Superior temporal gyrus (tissue), 1 donor: ENCODE measurements at regions not wholly inside any gene's neighbourhood (a gene's known extent, or its start where the extent isn't known, plus 50 kb on each side); places are given as distances from the start of the nearest gene placed in this dataset.

Source experiments
- DNase-seq: peaks from one replicate; pipeline ENCODE4 v3.0.0-alpha.2; 2016; ENCODE audit errors: extremely low spot score

- DNase-seq: no peak
Measured at GRCh38 chr2:139836769-139837168, 1056.6 kb upstream of the NXPH2 start.

DNA sequence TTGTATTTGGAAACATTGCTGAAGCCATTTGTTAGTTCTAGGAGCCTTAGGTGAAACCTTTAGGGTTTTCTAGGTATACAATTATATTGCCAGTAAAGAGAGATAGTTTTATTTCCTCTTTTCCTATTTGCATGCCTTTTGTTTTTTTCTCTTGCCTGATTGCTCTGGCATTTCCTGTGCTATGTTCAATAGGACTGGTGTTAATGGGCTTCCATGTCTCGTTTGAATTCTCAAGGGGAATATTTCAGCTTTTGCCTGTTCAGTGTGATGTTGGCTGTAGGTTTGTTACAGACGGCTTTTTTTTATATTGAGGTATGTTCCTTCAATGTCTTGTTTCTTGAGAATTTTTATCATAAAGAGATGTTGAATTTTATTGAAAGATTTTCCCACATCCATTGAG is 1054.9 kb upstream of the NXPH2 start:
- no peak for DNase-seq

DNA sequence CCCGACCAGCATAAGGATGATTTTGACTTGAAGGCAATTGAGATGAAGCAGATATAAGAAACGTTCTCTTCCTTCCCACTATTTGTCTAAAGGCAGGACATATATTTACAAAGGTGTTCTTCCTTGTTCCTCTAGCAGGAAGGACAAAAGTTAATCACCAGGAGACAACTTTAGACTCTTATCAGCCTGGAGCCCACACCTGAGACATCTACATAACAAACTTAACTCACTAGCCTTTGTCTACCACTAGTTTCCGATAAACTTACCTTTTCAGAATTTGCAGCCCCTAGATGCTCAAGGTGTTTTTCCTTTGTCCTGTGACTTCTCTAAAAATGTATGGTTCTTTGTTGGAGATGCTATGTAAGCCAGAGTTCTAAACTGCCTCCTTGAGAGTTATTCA is 1047.8 kb upstream of the NXPH2 start:
- DNase-seq: no peak

GRCh38 chr2:139825726-139826125 is 1045.5 kb upstream of the NXPH2 start:
- DNase-seq: no peak

DNA sequence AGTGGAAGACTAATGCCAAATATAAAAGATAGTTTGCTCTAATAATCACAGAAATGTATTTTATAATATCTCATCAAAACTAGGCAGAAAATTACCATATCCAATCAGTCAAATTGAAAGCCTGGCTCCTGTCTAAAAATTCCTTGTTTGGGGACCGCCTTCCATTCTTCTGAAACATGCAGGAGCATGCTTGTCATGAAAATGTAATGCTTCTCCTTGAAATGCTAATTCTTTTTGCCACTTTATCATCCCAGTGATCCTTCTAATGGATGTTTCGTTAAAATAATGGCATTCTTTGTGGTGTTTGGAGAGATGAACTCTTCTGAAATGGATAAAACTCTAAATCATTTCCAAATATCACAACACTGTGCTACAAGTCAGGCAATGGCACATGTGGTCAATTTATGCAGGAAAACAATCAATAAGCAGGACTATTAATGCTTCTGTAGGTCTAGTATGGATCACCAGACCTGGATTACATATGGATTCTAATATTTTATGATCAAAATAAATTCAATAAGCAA is 1039.1 kb upstream of the NXPH2 start:
- no peak for DNase-seq

DNA sequence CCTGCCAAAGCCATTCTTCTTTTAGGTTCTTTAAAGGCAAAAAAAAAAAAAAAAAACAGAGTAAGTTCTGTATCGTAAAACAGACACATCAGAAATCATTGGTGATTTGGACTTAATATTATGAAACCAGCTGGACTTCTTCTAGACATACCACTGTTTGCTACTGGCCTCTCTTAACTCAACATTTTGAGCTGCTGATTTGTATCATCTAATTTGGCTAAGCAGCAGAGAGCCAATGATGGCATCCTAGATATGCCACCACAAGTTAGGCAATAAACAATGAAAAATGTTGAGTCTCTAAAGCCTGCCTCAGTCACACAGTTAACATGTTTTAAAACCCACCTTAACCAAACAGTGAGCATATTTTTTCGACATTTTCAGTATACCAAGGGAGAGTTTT is 1034.3 kb upstream of the NXPH2 start:
- no peak for DNase-seq

GRCh38 chr2:139813340-139813739 is 1033.2 kb upstream of the NXPH2 start:
- peak; percentile 44 for DNase-seq

DNA sequence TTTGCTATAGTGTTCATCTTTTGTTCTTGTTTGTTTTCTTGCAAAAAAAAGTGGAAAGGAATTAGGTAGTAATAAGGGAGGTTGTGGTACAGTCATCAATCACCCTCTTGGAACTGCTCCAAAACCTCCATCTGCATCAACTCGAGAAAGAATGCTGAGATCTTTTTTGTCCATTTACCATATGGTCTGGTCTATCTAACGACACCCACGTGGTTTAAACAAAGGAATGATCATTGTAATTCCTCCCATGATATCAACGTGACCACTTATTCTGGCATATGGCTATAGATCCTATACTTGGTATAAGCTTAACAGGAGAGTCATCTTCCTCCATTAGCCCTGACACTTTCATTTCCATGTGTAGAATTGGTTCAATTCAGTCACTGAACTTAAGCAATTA is 1025.3 kb upstream of the NXPH2 start:
- no peak for DNase-seq

- DNase-seq: no peak
Measured at GRCh38 chr2:139798391-139798790, 1018.2 kb upstream of the NXPH2 start.

DNA sequence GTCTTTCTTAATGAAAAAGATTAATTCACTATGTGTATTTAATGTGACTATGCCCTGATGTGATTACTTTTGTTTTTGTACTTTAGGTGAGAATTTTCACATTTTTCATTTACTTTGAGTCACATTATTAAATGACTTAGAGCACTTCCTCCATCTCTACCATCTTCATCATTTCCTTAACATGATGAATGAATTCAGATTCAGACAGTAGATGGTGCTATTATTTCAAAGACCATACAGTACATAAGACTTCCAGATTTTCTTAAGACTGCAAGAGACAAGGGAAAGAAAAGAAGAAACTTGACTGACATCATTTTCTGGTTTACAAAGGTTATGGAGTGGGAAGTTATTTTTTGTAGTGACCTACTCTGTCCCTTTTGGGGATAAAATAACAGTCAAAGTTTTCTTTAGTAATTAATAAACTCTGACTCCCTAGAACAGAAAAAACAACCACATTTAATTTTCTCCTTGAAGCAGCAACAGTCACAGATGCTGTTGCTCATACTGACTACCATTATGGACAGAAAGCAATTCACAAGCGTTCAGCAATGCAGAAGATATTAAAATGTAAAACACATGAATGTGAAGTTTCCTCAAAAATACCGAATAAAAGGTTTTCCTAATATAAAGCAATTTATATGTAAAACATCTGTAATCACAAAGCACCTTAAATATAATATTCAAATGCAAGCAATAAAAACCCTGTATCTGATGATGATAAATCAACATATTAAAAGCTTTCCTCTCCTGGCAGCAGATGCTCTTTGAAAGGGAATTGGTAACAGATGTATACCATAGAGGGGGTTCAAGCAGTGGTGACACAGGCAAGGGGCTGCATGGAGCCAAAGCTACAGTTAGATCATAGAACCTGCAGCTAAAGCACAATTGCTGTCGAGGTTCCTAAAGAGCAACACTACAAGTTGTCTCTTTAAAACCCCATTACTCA is 1010.9 kb upstream of the NXPH2 start:
- DNase-seq: peak; percentile 76

DNA sequence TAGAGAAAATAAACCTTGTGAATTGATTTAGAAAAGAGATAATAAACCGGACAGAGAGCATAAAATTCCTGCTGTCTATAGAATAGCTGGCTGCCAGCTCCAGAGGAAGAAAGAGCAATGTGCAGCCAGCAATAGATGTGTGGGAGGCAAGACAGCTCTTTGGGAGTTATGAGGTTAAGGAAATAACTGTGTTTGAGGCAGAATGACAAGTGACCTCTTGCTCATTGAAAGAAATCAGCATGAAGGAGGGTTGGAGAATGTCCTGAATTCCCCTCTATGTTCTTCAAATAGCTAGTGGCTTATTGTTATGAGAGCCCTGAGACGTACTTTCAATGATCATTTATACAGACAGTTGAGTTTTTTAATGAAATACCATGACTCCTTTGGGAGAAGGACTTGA is 1009.9 kb upstream of the NXPH2 start:
- no peak for DNase-seq

- DNase-seq: no peak
Measured at GRCh38 chr2:139778732-139779131, 998.5 kb upstream of the NXPH2 start.

DNA sequence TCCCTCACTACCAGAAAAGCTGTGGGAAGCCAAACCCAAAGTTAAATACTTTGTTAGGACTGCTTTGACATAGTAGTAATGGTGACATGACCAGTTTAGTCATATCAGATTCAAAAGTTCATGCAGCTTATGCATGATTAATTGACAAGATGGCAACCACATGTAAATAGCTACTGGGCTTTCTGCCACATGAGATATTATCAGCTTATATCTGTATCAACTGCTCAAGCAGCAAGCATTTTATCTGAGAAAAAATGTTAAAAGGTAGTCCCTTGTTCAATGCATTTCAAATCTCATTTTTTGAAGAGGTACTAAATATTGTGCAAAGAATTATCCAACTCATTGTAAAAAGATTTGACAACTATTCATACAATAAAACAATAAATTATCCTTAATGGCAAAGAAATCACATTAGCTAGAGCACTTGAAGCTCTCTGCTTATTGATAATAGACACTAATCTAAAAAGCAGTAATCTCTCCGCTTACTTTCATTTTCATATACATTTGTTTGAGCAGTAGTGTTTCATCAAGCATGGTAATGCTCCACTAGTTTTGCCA is 993.6 kb upstream of the NXPH2 start:
- no peak for DNase-seq

DNA sequence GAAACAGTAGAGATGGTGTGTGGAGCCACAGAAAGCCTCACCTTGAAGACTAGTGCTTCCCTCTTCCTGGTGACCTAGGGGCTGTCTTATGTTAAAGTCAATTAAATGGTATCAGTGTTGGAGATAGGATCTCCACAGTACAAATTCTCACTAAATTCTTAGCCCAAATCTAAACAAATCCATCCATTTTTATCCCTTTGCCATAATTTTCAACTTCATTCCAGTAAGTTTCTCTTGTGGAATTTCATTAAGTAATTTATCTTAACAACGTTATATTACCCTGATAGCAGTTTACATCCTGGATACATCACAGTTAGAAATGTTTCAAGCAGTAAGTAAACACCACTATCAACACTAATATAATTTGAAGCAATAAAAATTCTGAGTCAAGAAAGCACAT is 989.4 kb upstream of the NXPH2 start:
- no peak for DNase-seq

- DNase-seq: no peak
Measured at GRCh38 chr2:139763705-139764104, 983.5 kb upstream of the NXPH2 start.

- no peak for DNase-seq
Measured at GRCh38 chr2:139759000-139759505, 978.9 kb upstream of the NXPH2 start.

- DNase-seq: no peak
Measured at GRCh38 chr2:139746901-139747300, 966.7 kb upstream of the NXPH2 start.

- DNase-seq: no peak
Measured at GRCh38 chr2:139744273-139744672, 964.1 kb upstream of the NXPH2 start.

DNA sequence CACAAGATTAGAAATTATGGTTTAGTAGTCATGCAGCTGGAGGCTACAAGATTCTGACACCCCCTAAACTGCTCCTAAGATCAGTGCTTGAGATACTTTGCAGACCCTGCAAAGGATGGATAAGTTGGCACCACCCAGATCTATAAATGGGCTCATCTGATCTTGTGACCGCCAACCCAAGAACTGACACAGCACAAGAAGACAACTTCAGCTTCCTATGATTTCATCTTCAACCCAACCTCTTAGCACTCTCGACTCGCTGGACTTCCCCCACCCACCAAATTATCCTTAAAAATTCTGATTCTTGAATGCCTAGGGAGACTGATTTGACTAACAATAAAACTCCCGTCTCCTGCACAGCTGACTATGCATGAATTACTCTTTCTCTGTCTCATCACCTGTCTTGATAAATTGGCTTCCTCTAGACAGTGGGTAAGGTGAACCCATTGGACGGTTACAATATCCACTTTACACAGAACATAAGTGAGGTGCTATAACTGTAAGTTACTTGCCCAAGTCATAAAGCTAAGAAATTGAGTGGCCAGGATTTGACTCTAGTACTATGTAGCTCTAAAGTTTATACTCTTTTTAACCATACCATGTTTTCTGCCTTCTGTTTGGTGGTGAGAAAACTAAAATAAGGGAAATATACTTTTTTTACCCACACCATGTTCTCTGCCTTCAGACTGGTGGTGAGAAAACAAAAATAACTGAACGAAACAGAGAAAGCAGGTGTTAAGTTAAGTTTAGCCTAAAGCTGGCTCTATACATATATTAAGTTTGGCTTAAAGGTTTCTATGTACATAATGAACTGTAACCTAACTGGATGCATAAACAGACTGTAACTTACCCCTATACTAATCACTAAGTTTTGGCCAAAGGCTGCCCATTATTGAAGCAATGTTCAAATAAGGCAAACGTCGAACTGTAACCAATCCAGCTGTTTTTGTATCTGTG is 962.3 kb upstream of the NXPH2 start:
- no peak for DNase-seq

DNA sequence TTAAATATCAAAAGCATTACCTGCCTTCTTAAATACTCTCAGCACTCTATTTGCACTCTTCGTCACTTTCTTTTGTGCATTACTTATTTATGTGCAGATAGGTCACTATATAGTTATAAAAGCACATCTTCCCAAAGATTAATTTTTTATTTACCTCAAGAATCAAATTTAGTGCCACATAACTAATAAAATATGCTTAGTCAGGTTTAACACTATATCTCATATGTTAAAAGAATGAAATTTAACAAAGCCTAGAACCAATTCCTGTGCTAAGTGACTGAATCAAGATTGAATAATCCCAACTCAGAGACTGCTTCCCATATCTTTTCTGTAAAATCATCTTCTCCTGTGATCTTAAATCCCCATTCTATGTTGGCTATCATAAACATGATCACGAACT is 957.5 kb upstream of the NXPH2 start:
- DNase-seq: no peak

DNA sequence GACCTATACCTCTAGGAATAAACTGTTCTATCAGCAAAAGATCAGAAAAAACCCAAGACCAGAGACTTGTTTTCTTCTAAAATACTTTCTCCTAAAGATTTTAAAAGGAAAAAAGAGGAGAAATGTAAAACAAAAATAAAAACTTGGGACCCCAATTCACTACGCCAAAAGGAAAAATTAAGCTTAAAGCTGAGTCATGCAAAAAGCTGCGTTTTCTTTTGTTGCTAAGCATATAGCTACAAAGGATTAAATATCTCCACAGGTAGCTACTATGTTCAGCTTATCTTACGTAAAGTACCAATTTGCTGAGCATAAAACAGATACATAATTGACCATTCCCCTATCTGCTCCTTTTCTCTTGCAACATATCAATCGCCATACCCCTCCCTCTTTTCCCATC is 950.0 kb upstream of the NXPH2 start:
- DNase-seq: no peak
